ENCODE measurements at regions not wholly inside any gene's neighbourhood (a gene's known extent, or its start where the extent isn't known, plus 50 kb on each side); places are given as distances from the start of the nearest gene placed in this dataset.

DNA sequence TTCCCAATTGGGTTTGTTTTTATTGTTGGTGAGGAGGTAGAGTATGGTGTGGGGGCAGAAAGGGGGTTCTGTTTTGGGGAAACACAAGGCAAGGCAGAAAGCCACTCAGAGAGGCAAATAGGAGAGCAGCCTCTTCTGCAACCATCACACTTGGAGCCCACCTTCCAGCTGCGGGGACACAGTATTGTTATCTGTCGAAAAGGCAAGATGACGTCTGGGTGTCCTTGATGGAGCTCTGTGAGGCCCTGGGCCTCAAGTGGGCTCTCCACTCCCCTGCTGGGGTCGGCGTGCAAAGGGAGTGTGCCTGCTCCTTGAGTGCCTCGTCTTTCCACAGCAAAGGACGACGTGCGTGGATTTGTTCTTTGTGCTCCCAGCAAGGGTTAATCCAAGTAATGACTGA, 227.6 kb downstream of the ANAPC1 start:
- TF ChIP-seq, protein P1, sequence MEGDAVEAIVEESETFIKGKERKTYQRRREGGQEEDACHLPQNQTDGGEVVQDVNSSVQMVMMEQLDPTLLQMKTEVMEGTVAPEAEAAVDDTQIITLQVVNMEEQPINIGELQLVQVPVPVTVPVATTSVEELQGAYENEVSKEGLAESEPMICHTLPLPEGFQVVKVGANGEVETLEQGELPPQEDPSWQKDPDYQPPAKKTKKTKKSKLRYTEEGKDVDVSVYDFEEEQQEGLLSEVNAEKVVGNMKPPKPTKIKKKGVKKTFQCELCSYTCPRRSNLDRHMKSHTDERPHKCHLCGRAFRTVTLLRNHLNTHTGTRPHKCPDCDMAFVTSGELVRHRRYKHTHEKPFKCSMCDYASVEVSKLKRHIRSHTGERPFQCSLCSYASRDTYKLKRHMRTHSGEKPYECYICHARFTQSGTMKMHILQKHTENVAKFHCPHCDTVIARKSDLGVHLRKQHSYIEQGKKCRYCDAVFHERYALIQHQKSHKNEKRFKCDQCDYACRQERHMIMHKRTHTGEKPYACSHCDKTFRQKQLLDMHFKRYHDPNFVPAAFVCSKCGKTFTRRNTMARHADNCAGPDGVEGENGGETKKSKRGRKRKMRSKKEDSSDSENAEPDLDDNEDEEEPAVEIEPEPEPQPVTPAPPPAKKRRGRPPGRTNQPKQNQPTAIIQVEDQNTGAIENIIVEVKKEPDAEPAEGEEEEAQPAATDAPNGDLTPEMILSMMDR (IDR thresholded peaks at IDR 0.05 in 4 of 5, conservative IDR thresholded peaks at IDR 0.05 in 1 of 5) = no peak
- TF ChIP-seq POLR2A (IDR thresholded peaks at IDR 0.05) = no peak
- Histone ChIP-seq H3K27me3 (no peaks in the 10 kb centered on the region), H3K4me1 (peaks cover 0 to 20% of the 10 kb centered on the region in 2 donors), H3K27ac (no peak overlapping the region), H3K4me3 (no peak overlapping the region), H3K9me3 (no peaks in the 10 kb centered on the region), H3K36me3 (no peaks in the 10 kb centered on the region)
- in situ Hi-C loops (cut with MboI; ENCODE audit: low sequenced_read_pairs in 4 of 4) = no loop called here
- intact Hi-C loops (cut with DNase I; ENCODE audit: low total_unique reads) = no loop called here
- no peak for ATAC-seq
- DNase-seq = no peak

DNA sequence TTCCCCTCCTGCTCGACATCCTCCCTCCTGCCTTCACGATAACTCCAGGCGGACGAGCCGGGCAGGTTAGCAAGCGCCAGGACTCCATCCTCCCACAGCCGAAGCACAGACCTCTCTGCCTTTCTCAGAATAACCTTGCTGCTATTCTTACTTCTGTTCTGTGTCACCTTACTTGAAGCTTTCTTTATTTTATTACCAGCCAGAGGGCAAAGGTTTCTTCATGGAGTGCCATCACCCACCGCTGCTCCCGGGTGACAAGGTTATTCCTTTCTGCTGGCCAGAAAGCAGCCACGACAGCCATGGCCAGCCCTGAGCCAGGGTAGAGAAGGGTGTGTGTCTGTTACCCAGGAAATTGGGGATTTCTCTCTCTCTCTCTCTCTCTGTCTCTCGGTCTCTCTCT, 227.1 kb downstream of the ANAPC1 start:
- no peak for ATAC-seq
- H3K36me3 ChIP-seq = no peaks in the 10 kb centered on the region
- no peak overlapping the region for H3K4me3 ChIP-seq
- H3K4me1 ChIP-seq = peaks cover 0 to 20% of the 10 kb centered on the region in 2 donors
- H3K27me3 ChIP-seq = no peaks in the 10 kb centered on the region
- H3K27ac ChIP-seq = no peak overlapping the region
- in situ Hi-C loops (cut with MboI; ENCODE audit: low sequenced_read_pairs in 4 of 4) = no loop called here
- DNase-seq = no peak
- intact Hi-C loops (cut with DNase I; ENCODE audit: low total_unique reads) = no loop called here
- H3K9me3 ChIP-seq = no peaks in the 10 kb centered on the region
- TF ChIP-seq, protein P1 (IDR thresholded peaks at IDR 0.05 in 4 of 5, conservative IDR thresholded peaks at IDR 0.05 in 1 of 5) = no peak
- TF ChIP-seq POLR2A (IDR thresholded peaks at IDR 0.05) = no peak

DNA sequence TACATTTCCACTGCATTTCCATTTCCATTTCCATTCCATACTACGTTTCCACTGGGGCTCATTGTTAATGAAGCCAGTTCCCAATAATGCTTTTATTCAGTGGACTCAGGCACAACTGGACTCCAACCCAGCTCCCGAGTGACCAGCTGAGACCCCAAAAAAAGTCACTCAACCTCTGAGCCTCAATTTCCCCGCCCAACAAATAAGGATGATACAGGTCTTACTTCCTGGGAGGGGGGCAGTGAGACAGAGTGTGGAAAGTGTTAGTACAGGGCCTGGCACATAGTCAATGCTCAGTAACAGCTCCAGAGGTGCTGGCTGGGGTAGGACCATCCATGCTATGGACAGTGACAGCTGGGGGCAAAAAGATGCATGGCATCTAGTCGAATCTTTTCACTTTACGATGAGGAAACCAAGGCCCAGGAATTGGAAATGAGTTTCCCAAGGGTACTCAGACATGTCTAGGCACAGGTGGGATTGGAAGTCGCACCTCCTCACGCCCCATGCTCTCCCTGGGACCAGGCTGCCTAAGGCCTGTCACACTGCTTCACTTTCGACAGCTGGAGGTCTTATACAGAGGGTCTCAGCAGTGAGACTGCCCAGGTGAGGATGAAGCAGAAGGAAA, 226.5 kb downstream of the ANAPC1 start:
- ATAC-seq (no peak), DNase-seq (no peak)
- H3K9me3 ChIP-seq = no peaks in the 10 kb centered on the region
- no peaks in the 10 kb centered on the region for H3K27me3 ChIP-seq
- no peak overlapping the region for H3K27ac ChIP-seq
- peaks cover 4 to 20% of the 10 kb centered on the region in 2 donors for H3K4me1 ChIP-seq
- H3K36me3 ChIP-seq = no peaks in the 10 kb centered on the region
- intact Hi-C loops (cut with DNase I; ENCODE audit: low total_unique reads) = no loop called here
- in situ Hi-C loops (cut with MboI; ENCODE audit: low sequenced_read_pairs in 4 of 4) = no loop called here
- TF ChIP-seq POLR2A (IDR thresholded peaks at IDR 0.05) = no peak
- TF ChIP-seq, protein P1 (IDR thresholded peaks at IDR 0.05 in 4 of 5, conservative IDR thresholded peaks at IDR 0.05 in 1 of 5) = no peak
- no peak overlapping the region for H3K4me3 ChIP-seq

DNA sequence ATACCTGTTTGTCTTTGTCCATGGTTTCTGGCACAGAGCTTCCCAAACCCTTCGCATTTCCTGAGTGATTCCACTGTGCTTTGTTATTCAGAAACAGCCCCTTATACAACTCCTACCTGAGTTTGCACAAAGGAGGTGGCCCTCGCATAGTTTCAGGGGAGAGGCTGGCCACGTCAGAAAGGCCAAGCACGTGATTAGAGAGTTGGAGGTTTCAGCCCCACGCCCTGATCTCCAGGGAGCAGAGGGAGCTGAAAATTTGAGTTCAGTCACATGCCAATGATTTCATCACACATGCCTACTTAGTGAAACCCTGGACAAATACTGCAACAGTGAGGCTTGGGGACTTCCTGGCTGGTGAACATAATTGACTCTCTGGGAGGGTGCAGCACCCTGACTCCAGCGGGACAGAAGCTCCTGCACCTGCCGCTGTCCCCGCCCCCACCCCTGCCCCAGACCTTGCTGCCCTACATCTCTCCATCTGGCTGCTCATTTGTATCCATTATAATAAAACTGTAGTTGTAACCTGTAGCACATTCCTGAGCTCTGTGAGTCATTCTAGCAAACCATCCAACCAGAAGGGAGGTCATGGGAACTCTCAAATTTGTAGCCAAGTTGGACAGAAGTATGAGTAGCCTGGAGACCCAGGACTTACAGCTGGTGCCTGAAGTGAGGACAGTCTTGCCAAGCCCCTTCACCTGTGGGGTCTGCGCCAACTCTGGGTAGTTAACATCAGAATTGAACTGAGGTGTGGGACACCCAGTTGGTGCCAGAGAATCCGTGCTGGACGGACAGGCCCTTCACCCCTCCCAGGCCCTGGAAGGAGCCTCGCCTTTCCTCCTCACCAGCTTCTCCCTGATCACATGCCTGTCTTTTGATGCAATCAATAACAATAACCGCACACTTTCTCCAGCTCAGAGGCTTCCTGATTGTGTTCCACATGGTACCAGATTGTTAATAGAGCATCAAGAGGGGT, 224.3 kb downstream of the ANAPC1 start:
- in situ Hi-C loops (cut with MboI; ENCODE audit: low sequenced_read_pairs in 4 of 4) = no loop called here
- ATAC-seq (peak; percentile 85 to 95), DNase-seq (peak; percentile 67 to 79)
- intact Hi-C loops (cut with DNase I; ENCODE audit: low total_unique reads) = no loop called here
- Histone ChIP-seq H3K9me3 (no peaks in the 10 kb centered on the region), H3K27me3 (no peaks in the 10 kb centered on the region), H3K36me3 (no peaks in the 10 kb centered on the region), H3K4me1 (peaks cover 4 to 20% of the 10 kb centered on the region in 2 donors), H3K27ac (peak overlapping the region; percentile 29 to 65 (median 38)), H3K4me3 (no peak overlapping the region)
- TF ChIP-seq, protein P1 (IDR thresholded peaks at IDR 0.05 in 4 of 5, conservative IDR thresholded peaks at IDR 0.05 in 1 of 5) = no peak
- TF ChIP-seq POLR2A (IDR thresholded peaks at IDR 0.05) = no peak
